ENCODE measurements at regions not wholly inside any gene's neighbourhood (a gene's known extent, or its start where the extent isn't known, plus 50 kb on each side); places are given as distances from the start of the nearest gene placed in this dataset.

- Histone ChIP-seq H4K91ac (ENCODE audit: insufficient read length, low read depth, low read length) (no peak overlapping the region), H2BK120ac (ENCODE audit: low read depth, low read length, poor library complexity, severe bottlenecking) (no peak overlapping the region), H3K4me2 (ENCODE audit: insufficient read depth, insufficient read length, low read length) (no peak overlapping the region), H3K4ac (ENCODE audit: low read depth, low read length) (no peak overlapping the region), H3K14ac (ENCODE audit: insufficient read depth, low read length) (no peak overlapping the region), H3K27me3 (ENCODE audit: insufficient read depth, low read length) (no peaks in the 10 kb centered on the region), H2BK20ac (ENCODE audit: low read depth, low read length, poor library complexity, severe bottlenecking) (no peak overlapping the region), H2BK15ac (ENCODE audit: low read depth, low read length) (no peak overlapping the region), H3K4me1 (ENCODE audit: insufficient read depth, low read length) (no peaks in the 10 kb centered on the region), H4K5ac (ENCODE audit: insufficient read length, low read depth, low read length) (no peak overlapping the region), H3K9ac (ENCODE audit: extremely low read depth, insufficient read length, low read length) (no peak overlapping the region), H3K79me2 (ENCODE audit: insufficient read depth, low read length) (no peaks in the 10 kb centered on the region), H3K9me3 (ENCODE audit: control insufficient read depth, low read depth, low read length) (no peaks in the 10 kb centered on the region), H3T11ph (ENCODE audit: low read length) (no peak overlapping the region), H3K79me1 (ENCODE audit: insufficient read depth, low read depth, low read length, poor library complexity, severe bottlenecking) (no peaks in the 10 kb centered on the region), H3K23me2 (ENCODE audit: insufficient read length, low read depth, low read length, poor library complexity, severe bottlenecking) (no peaks in the 10 kb centered on the region), H2BK12ac (ENCODE audit: insufficient read length, low read depth, low read length) (no peak overlapping the region), H2BK5ac (ENCODE audit: insufficient read length, low read length) (no peak overlapping the region), H2AFZ (ENCODE audit: low read length) (no peak overlapping the region), H4K20me1 (ENCODE audit: control insufficient read depth, insufficient read depth, insufficient read length) (no peaks in the 10 kb centered on the region), H3K18ac (ENCODE audit: insufficient read length, low read depth, low read length) (no peak overlapping the region), H3K27ac (ENCODE audit: insufficient read length, low read depth, low read length) (no peak overlapping the region), H3K56ac (ENCODE audit: insufficient read length, low read depth, low read length) (no peak overlapping the region), H2AK5ac (ENCODE audit: insufficient read length, low read length) (no peak overlapping the region), H4K8ac (replicated peaks; ENCODE audit: insufficient read length, low read depth, low read length) (no peak overlapping the region), H3K23ac (ENCODE audit: insufficient read length, low read depth, low read length) (no peak overlapping the region)
- DNase-seq, result peak; percentile 22
- Mint-ChIP-seq H3K9me3 (no peaks in the 10 kb centered on the region), H3K4me1 (peaks cover 9 to 19% of the 10 kb centered on the region in 2 experiments), H3K27me3 (ENCODE audit: low read depth) (peaks cover 9% of the 10 kb centered on the region), H3K36me3 (ENCODE audit: insufficient read depth in 1 of 3, low read depth in 3 of 3) (no peaks in the 10 kb centered on the region; a peak in 1 of 7 replicates), H3K4me3 (no peak overlapping the region), H3K27ac (no peak overlapping the region; a peak in 1 of 7 replicates)
- TF ChIP-seq CTCF (conservative IDR thresholded peaks at IDR 0.05), result no peak
- WGBS (ENCODE audit: extremely low coverage, insufficient read length, low lambda C conversion rate), result no CpG with 5 or more reads among the region's 24 CpGs
Observed at GRCh38 chr20:57837208-57838035, 127.6 kb upstream of the PMEPA1 start.
